GM21717 (cell line): ENCODE measurements at regions not wholly inside any gene's neighbourhood (a gene's known extent, or its start where the extent isn't known, plus 50 kb on each side); places are given as distances from the start of the nearest gene placed in this dataset.

ENCODE experiments used
- ATAC-seq: cut with Tn5 transposase; IDR thresholded peaks from one replicate; pipeline ENCODE4 v1.9.1; 2021; ENCODE audit warnings: mild to moderate bottlenecking, moderate library complexity; ENCODE audit not compliant: unreplicated experiment

DNA sequence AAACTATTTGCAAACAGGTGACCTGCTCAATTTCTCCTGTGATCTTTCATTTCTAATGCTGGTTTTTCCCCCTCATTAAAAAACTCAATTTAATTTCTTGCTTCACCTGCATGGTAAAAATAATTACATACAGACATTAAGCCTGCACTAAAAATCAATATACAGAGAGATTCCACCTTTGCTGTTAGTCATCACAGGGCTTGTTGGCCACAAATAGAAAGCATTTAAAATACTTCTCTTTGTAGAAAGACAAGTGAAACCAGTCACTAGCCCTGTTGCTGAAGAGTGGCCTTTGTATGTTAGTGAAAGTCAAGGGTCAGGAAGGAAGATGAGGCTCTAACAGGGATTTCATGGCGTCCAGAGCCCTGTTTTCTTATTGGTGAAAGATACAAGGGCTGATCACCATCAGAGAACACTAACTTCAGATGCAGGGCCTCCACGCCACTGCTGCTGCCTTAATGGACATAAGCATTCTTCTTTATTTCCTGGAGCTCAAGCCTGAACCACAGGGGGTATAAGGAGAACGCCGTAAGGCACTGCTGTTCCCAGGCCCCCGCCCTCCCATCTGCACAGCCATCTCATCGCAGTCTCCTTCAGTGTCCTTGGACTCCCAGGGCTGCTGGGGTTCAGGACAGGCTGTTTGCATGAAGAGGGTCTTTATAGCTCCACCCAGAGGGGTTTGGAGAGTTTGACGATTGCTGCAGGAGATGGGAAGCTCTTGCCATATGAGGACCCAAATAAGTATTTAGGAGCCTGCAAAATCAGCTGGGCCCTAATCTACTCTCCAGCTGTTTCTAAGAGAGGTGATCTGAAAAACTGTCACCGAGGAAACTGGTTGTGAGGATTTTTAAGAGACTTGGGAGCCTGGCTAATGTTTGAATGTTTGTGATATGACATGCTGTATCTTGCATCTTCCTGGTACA lies 117.3 kb upstream of the IRF2BP2 start:
- ATAC-seq = no peak

DNA sequence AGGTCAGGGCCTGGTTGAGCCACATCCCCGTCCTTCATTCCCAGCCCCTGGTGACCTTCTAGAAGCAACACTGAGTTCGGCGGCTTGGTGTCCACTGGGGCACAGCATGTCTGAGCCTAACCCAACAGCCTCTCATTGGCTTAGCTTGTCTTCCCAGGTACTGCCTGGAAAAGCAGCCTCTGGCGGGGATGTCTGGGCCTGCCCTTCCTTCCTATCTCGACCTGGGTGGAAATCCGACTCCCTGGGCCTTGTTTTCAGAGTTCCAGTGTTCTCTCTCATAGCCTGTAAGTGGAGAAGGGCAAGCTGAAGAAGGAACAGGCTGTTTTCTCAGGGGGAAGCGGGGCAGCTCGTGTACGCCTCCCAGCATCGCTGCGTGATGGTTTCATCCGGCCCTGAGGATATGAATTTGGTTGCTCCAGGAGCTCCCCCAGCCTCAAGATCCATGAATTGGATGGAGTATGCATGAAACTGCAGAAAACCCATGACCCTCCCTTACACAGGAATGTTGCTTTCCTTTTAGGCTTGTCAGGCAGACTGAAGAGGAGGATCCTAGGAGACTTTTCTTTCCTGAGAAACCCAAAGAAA lies 116.5 kb upstream of the IRF2BP2 start:
- no peak for ATAC-seq

DNA sequence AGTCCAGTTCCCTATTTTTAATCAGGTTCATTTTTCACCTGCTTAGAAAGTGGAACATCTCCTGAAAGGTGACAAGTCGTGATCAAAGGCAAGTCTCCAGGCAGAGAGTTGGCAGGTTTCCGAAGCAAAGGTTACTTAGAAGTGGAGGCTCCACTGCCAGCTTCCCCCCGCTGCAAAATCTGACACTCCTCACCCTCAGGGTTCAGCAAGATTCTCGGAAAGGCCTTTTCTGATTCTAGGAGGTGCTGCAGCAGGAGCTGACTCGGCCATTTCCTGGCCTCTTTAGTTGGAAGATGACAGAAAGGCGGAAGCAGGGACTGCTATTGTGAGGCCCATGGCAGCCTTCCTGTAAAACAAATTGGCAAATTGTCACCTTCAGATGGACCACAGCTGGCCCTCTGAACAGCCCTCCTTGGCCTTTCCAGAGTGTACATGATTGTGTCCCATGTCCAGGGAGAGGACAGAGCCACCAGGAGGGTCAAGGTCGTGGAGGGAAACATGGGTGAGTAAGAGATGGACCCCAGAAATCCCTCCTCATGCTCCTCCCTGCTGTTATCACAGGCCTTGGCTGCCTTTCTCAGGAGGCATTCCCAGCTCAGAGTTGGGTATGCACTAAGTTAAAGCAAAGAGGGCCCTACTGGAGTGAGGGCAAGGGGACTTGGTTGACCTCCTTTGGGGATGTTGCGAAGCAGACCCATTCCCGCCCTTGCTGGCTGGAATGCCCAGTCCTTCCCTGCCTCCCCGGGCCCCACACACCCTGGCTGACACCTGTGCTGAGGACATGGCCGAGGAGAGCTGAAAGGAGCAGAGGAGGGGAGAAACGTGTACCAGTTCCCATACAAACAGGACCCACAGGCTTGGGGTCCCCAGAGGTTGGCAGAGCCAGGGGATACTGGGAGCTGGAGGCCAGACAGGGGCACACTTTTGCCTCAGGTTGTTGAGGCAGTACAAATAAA lies 115.5 kb upstream of the IRF2BP2 start:
- no peak for ATAC-seq

DNA sequence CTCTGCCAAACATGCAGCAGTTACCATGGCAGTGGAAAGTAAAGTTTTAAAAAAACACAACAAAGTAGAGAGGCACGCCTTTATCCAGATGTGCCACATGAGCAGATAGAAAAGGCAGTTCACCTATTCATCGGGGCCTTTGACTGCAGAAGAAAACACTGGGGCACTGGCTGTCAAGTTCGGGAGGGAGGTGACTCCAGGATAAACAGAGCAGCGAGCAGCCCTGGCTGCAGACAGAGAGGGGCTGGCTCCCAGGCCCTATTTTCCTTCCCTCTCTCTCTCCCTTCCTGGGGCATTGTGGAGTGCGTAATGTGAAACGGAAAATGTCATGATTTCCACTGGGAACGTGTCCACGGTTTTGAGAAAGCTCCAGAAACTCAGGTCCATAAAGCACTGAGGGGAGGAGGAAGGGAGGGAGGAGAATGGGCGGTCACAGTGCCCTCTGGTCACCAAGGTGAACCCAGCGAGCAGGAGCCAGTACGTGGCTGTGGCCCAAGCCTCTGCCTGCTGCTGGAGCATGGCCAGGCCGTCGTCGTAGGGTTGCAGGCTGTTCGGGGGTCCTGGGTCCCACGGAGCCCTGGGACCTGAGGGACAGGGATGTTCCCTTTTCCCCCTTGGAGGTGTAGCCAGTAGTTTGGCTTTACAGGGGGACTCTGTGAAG lies 114.7 kb upstream of the IRF2BP2 start:
- ATAC-seq = peak; percentile 10

DNA sequence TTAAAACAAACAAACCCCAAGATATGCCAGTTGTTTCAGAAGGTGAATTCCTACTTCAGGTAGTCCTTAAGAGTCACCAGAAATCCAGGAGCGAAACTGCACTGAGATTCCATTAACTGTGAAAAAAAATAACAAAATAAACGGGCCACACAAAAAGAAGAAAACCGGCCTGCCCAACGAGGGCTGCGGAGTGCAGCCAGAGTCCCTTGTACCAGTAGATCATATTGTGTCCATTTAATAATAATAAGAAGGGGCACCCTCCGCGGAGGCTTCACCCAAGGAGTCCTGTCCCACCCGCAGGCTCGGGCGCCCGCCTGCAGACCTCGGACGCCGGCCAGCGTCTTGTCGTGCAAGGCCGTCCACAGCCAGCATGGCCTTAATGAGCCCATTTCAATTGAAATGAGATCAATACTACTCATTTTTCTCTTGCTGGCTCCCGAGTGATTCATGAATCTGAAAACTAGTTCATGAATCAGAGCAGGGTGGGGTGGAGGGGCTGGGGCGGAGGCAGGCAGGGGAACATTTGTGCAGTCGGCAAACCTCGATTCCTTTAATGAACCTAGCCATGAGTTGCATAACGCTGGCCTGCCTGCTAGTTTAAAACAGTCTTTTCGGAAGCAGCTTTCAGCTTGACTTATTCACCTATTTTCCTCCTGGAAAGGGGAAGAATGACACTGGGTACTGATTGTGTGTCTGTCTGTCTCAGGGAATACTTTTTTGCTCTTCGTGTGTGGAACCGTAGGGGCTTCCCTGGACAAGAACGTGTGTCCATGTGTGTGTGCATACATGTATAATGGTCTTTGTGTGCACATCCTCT lies 113.1 kb upstream of the IRF2BP2 start:
- ATAC-seq = no peak

DNA sequence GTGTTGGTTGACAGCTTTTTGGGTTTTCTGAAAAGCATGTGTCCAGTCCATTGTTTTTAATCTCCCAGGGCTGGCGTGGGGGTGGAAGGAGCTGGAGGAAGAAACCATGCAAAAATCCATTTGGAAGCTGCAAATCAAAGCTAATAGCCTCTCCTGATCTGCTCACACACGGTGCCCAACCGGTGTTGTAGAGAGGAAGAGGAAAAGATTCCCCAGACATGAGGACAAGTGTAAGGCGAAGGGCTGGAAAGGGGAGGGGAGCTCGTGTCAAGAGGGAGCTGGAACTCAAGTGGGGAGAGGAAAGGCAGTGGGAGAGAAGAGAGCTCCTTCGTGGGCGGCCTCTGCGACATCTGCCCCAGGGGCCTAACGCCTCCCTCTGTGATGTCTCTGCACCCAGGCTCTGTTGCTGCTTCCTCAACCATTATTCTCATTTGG lies 112.3 kb upstream of the IRF2BP2 start:
- ATAC-seq = no peak

DNA sequence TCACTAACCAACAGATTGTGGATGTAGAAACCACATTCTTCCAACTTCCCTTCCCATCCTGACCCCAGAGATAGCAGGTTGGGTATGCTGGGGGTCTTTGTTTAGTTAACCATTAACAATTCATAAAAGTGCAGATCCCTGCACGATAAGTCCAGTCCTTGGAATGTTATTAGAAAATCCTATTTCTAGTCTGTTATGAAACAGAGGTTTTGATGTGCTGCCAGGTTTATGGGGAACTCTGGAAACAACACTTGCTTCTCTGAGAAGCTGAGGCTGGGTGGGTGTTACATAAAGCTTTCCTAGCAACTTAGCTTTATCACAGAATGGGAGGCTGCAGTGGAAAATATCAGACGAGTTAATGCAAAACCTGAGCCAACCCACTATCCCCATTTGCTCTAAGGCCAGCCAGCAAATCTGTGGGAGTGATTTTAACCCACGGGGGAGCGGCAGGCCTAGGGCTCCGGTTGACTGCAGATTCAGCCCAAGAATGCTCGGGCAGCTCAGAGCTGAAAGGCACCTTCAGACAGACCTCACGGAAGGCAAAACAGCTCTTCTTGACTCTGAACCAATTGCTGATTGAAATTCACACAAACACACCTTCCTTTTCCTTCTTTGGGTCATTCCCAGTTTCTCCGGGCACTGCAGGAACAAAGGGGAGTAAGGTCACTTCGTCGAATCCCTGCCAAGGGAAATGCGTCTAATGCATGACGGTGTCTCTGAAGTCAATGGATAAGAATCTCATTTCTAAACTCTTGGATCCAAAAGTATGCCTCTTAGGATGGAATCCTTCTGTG lies 111.7 kb upstream of the IRF2BP2 start:
- no peak for ATAC-seq

DNA sequence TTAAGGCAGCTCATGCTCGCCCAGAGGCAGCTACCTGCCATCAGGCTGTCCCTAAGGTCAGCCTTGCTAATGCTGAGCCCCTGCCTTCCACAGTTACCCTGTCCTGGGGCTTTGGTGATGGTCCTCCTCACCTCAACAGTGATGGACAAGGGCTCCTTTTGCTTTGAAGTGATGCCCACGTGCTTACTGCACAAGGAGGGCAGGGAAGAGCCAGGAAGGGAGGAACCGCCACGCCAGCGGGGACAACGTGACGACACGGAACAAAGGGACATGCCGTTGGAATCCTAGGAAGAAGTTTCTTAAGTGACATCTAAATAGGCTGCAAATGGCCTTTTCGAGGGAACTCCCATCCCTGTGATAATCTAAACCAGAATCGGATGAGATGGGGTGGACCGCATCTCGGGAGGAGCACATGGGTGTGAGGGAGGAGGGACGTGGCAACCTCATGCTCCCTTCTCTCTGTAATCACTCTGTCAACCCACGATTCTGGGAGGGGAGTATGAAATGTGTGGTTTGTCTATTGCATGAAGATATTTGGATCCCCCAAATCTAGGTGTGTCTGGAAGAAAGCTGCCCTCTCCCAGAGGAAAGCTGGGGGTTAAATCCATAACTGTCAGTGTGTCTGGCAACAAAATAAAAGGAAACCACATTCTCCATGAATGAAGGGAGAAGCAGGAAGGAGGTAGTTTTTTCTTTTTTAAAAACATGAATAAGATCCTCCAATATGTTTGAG lies 110.9 kb upstream of the IRF2BP2 start:
- ATAC-seq = no peak

DNA sequence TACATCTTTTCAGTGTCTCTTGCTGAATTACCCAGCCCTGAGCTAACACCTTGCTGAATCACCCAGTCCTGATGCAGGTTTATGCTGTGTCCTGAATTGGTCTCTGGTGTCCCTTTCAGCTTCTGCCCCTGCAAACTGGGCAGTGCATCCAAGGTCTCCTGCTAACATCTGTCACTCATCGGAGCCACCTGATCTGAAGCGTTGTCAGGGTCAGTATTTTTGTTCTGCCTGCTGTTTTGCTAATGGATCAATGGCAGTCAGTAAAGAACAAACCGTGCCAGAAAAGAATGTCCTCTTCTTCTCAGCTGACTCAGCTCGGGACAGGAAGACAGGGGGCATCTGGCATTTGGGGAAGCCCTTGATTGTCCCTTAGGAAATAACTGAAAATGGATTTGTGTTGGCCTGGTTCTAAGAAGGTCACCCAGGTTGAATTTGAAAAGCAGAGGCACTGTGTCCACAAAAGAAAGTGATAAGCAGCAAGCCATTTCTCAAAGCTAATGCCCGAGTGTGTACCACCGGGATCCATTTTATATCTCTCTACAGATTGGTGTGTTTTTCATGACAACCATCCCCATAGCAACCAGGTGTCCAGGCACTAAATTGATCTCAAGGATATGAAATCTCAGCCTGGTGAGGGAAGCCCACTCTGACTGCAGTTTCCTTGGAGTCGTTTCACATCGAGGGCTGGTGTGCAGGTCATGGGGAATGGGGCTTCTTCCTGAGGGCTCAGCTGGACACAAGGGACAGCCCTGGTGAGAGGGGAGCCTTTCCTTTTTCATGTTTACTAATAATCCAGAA lies 109.7 kb upstream of the IRF2BP2 start:
- no peak for ATAC-seq

DNA sequence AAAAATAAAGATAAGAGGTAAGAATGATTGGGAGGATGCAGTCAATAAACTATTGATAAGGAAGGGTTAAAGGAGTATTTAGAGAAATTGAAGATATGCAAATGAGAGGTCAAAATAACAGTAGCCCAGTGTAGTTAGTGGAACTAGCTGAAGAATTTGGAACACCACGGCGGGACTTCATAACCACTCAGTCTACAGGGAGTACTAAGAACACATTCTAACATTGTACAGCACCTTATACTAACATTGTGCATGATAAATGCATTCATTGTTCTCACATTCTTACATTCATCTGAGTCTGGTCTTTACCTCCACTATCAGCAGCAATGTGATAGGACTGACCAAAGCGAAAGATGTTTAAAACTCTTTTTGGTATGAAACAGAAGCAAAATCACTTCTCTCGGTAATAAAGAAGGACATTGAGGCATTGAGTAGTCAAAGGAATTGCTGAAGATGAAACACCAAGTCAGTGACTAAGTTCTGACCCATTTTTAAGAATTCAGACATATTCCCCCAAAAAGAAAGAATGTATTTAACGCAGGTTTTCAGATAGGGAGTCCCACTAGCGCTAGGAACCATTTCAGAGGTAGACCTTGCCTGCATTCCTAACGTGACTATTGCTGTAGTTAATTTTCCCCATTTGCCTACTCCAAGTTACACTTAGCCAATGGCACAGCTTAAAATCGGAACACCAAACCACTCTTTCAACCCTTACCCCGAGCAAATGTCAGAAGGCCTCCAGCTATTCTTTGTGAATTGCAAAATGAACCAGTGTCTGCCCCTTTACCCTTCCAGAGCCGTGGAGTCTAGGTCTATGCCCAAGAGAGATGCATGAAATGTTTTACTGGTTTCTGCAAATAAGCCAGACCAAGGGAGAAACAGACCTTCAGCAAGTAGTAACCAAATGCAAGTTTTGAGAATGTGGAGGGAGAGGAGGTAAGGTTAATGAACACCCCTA lies 108.8 kb upstream of the IRF2BP2 start:
- no peak for ATAC-seq

DNA sequence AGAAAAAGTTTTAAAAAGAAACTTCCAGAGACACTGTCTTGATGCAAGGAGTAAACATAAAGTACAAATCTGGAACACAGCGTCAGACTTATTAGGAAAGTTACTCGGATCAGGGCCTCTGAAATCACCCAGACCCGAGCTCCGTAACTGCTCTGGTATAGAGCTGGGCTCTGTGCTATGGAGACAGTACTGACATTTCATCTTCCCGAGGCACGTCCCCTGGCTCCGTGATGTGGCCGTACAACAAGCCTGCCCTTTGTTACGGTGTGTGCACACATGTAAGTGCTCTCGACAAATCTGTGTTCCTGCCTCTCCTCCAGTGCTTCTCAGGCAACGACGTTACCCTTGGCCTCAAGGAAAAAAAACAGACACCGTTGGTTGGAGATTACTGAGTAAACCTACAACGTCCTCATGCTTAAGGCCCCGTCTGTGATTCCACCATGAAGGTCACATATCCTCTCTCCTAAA lies 107.0 kb upstream of the IRF2BP2 start:
- no peak for ATAC-seq

DNA sequence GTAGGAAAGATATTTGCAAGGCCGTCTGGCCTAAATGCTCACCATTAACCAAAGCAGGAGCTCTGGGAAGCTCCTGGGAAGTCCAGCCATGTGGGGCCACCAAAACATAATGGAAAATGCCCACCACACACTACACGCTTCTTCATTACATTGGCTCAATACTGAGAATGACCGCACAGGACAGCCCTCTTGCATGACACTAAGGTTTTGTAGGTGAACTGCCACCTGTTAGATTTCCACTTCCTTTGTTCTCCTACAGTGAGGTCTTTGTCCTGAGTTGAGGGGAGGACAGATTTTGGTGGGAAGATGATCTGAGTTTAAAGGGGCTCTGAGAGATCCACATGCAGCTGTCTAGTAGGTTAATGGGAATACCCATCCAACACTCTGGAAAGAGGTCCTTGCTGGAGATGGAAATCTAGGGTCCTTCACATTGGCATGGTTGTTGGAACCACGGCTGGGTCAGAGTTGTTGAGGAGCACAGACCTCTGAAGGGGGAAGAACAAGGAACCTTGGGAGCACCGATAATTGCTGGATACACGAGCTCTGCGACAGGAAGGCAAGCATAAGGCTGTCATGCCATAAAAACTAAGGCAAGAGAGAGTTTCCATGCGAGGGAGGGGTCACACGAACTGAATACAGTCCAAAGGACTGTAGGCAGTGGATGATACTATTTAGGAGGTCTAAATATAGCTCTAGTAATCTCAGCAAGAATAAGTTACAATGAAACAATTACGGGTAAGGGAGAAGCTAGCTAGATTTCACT lies 105.5 kb upstream of the IRF2BP2 start:
- ATAC-seq = no peak

DNA sequence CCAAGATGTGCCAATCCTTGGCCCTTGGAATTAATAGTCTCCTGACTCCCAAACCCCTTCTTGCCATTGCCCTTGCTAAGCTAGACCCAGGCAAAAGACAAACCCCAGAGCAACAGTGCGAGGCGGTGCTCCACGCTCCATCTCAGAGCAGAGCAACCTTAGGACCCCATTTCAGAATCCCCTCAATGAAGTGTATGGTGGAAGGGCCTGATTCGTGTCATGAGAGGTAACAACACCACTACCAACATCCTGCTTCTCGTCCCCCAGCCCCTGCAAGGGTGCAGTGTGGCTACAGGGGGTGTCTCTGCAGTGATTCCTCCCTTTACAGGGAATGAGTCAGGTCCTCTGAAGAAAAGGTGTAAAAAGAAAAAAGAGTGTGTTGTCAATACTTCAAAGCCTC lies 103.9 kb upstream of the IRF2BP2 start:
- ATAC-seq = no peak

DNA sequence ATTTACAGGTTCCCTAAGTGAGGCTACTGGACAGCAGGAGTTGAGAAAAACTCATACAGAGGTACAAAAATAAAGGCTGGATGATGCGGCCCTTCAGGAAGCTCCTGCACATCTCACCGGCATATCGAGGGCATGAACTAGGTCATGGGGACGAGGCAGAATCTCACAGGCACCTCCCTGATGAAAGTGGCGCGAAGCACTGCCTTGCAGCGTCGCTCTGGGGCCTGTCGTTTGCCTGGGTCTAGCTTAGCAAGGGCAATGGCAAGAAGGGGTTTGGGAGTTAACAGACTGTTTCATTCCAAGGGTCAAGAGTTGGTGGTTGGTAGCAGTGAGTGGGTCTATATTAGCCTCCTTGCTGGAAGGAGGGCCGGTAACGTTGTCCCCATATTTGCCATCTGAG lies 103.5 kb upstream of the IRF2BP2 start:
- ATAC-seq = no peak

DNA sequence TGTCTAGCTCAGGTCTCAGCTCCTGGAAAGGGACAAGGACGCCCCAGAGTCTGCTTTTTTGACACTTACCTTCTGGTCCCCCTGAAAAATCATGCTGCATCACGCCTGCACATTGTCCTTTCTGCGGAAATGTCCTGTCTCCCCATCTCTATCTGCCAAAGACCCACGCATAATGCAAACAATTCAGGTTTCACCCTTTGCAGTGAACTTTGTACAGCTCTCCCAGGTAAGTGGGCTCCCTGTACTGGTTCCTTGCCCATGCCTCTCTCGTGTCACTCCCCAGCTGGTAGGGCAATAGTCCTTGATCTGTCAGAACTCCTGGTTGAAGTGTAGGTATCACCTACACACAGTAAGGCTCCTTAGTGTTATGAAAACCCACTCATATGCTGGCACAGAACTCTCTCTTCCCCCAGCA lies 102.9 kb upstream of the IRF2BP2 start:
- ATAC-seq = no peak
